Endothelial cell of umbilical vein (primary cell): ENCODE measurements at regions not wholly inside any gene's neighbourhood (a gene's known extent, or its start where the extent isn't known, plus 50 kb on each side); places are given as distances from the start of the nearest gene placed in this dataset.

Source experiments
- BruUV-seq: library from RNA; stranded (reverse); fragments of 400-500 nt; replicated peaks from 2 replicates; lab custom pipeline; 2021; lab: Mats Ljungman, UMichigan
- CTCF ChIA-PET: fragments of 300-600, 350-600 bp; sonication (Branson Sonifier 250); formaldehyde crosslinking; loops from one replicate; lab custom pipeline; 2021; ENCODE audit warnings: antibody characterized with exemption, inconsistent platforms; lab: Charles Lee
- POLR2A ChIA-PET: fragments of 300-600, 350-600 bp; sonication (Branson Sonifier 250); formaldehyde crosslinking; loops from one replicate; lab custom pipeline; 2021; ENCODE audit warnings: antibody characterized with exemption, inconsistent platforms; lab: Charles Lee
- DNase-seq: peaks from one replicate; pipeline ENCODE4 v3.0.0-alpha.2; 2011; ENCODE audit warnings: low read depth, low spot score
- FAIRE-seq: peaks from 2 replicates; lab custom pipeline; 2011; peaks lifted over from hg19 to GRCh38; lab: Jason Lieb, UNC
- H2AFZ ChIP-seq: 2 replicates; pipeline ENCODE4 v1.6.0; 2012; ENCODE audit warnings: low read depth, low read length, control low read depth, inconsistent platforms
- H3K27ac ChIP-seq: 2 replicates; pipeline ENCODE4 v1.5.1; 2011; ENCODE audit warnings: low read depth, mild to moderate bottlenecking, control low read depth, low read length, moderate library complexity; ENCODE audit not compliant: insufficient read depth
- H3K27me3 ChIP-seq, 2 experiments: 2 replicates each; pipeline versions ENCODE4 v1.6.0 to v1.6.1; 2011; ENCODE audit warnings: low read length in 2 of 2, mixed read lengths in 1 of 2; ENCODE audit not compliant: control insufficient read depth in 2 of 2, insufficient read depth in 2 of 2
- H3K36me3 ChIP-seq, 2 experiments: 2 replicates in 1 of 2; 3 replicates in 1 of 2; pipeline ENCODE4 v1.5.1; 2011; ENCODE audit warnings: low read length in 2 of 2, mild to moderate bottlenecking in 1 of 2, moderate library complexity in 1 of 2; ENCODE audit not compliant: control insufficient read depth in 2 of 2, insufficient read depth in 2 of 2; ENCODE audit errors: extremely low read depth in 1 of 2
- H3K4me1 ChIP-seq: 3 replicates; pipeline ENCODE4 v1.5.1; 2011; ENCODE audit warnings: mild to moderate bottlenecking, low read length; ENCODE audit not compliant: control insufficient read depth, insufficient read depth; ENCODE audit errors: extremely low read depth
- H3K4me2 ChIP-seq: 2 replicates; pipeline ENCODE4 v1.6.1; 2011; ENCODE audit warnings: low read length, control low read depth, mixed read lengths; ENCODE audit not compliant: insufficient read depth
- H3K4me3 ChIP-seq, 3 experiments: fragments of 200-600 bp in 1 of 3; sonication (generic), shearing (Covaris generic) in 1 of 3; replicated peaks in 1 of 3; 2 replicates each; pipeline ENCODE4 v1.5.1; 2011 to 2016; ENCODE audit warnings: control low read depth in 3 of 3, low read length in 3 of 3, mild to moderate bottlenecking in 2 of 3, inconsistent platforms in 1 of 3, low read depth in 1 of 3, moderate library complexity in 1 of 3; ENCODE audit not compliant: insufficient read depth in 1 of 3
- H3K79me2 ChIP-seq: 2 replicates; pipeline ENCODE4 v1.6.0; 2012; ENCODE audit warnings: low read length, inconsistent platforms; ENCODE audit not compliant: control insufficient read depth, insufficient read depth
- H3K9ac ChIP-seq: replicated peaks from 2 replicates; pipeline ENCODE3; 2011; ENCODE audit warnings: low read length, control low read depth; ENCODE audit not compliant: insufficient read depth; ENCODE audit errors: extremely low read depth
- H3K9me1 ChIP-seq: replicated peaks from 3 replicates; pipeline ENCODE4 v1.6.0; 2011; ENCODE audit warnings: mild to moderate bottlenecking, low read length; ENCODE audit not compliant: control insufficient read depth, insufficient read depth; ENCODE audit errors: extremely low read depth
- H3K9me3 ChIP-seq: replicated peaks from 2 replicates; pipeline ENCODE4 v1.5.1; 2012; ENCODE audit warnings: low read length, inconsistent platforms; ENCODE audit not compliant: control insufficient read depth, insufficient read depth
- H4K20me1 ChIP-seq: replicated peaks from 2 replicates; pipeline ENCODE3; 2011; ENCODE audit warnings: mild to moderate bottlenecking, low read length; ENCODE audit not compliant: control insufficient read depth, insufficient read depth; ENCODE audit errors: extremely low read depth
- EZH2 ChIP-seq: IDR thresholded peaks from 2 replicates; pipeline ENCODE4 v1.6.1; 2012; ENCODE audit warnings: borderline replicate concordance, low read depth, mild to moderate bottlenecking, moderate library complexity, low read length, inconsistent platforms; ENCODE audit not compliant: severe bottlenecking
- FOS ChIP-seq: IDR thresholded peaks from 2 replicates; pipeline ENCODE4 v1.6.1; 2011; ENCODE audit warnings: mild to moderate bottlenecking, low read length, moderate library complexity, borderline replicate concordance; ENCODE audit not compliant: insufficient read depth
- GATA2 ChIP-seq: IDR thresholded peaks from 2 replicates; pipeline ENCODE4 v1.7.0; 2011; ENCODE audit warnings: low read depth, mild to moderate bottlenecking, moderate library complexity, mixed read lengths, low read length; ENCODE audit not compliant: insufficient read length, insufficient read depth
- JUN ChIP-seq: IDR thresholded peaks from 2 replicates; pipeline ENCODE4 v1.6.1; 2011; ENCODE audit warnings: borderline replicate concordance, low read depth; ENCODE audit not compliant: insufficient read length, insufficient read depth
- MYC ChIP-seq: IDR thresholded peaks from one replicate; pipeline ENCODE4 v1.6.1; 2011; ENCODE audit warnings: mild to moderate bottlenecking, low read depth, low read length
- POLR2A ChIP-seq: IDR thresholded peaks from 2 replicates; pipeline ENCODE4 v1.6.1; 2012; ENCODE audit warnings: low read depth, mild to moderate bottlenecking, control low read depth, low read length
- POLR2AphosphoS5 ChIP-seq: IDR thresholded peaks from 2 replicates; pipeline ENCODE4 v1.6.1; 2012; ENCODE audit warnings: low read depth, mild to moderate bottlenecking, control low read depth, low read length, moderate library complexity; ENCODE audit not compliant: insufficient read depth
- dilution Hi-C: fragments of 300-500 bp; cut with MboI; formaldehyde crosslinking; loops from one replicate; pipeline ENCODE4 v1.15.0; 2019; ENCODE audit warnings: low sequenced_read_pairs; ENCODE audit not compliant: extremely low pct_ligation_motif_present
- intact Hi-C: fragments of 100-400 bp; cut with micrococcal nuclease; formaldehyde crosslinking; loops from one replicate; pipeline ENCODE4 v1.10.0; 2022
- TF ChIP-seq, protein P1 (sequence below), 2 donors: IDR thresholded peaks; 1 replicate in 1 of 2; 2 replicates in 1 of 2; pipeline ENCODE4 v1.5.1; 2011; ENCODE audit warnings: low read length in 2 of 2, mild to moderate bottlenecking in 2 of 2, moderate library complexity in 2 of 2, control low read depth in 1 of 2, inconsistent platforms in 1 of 2, low read depth in 1 of 2; ENCODE audit not compliant: insufficient read depth in 1 of 2; ENCODE audit errors: extremely low read depth in 1 of 2
- TF ChIP-seq, protein P2 (sequence below): IDR thresholded peaks from 2 replicates; pipeline ENCODE4 v1.6.1; 2011; ENCODE audit not compliant: insufficient read depth, insufficient read length

DNA sequence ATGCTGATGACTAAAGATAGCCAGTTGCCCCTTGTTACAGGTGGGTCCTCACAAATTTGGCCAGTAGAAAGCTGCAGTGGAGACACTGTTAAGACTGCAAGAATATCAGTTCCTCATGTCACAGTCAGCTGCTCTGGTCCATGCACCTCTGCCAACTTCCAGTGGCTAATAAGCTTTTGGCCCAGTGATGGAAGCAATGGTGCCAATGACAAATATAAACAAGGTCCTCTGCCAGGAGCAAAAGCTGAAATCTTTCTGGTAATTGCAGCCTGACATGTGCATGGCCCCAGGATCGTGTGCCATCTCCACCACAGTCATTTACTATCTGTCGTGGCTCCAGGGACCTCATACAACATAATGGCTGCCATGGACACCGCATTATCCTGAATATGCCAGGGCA lies 85.4 kb upstream of the TMEM260 start:
- Histone ChIP-seq H3K9ac (no peak overlapping the region), H3K9me1 (no peaks in the 10 kb centered on the region), H3K27me3 (peaks cover 0 to 8% of the 10 kb centered on the region in 2 experiments), H4K20me1 (no peaks in the 10 kb centered on the region), H3K4me3 (no peak overlapping the region), H3K79me2 (no peaks in the 10 kb centered on the region), H3K9me3 (no peaks in the 10 kb centered on the region), H3K4me1 (no peaks in the 10 kb centered on the region), H2AFZ (no peak overlapping the region), H3K36me3 (no peaks in the 10 kb centered on the region), H3K4me2 (no peak overlapping the region), H3K27ac (no peak overlapping the region)
- FAIRE-seq (no peak), DNase-seq (no peak)
- intact Hi-C loops (loop anchor here (5.0 kb wide), 2 partner anchors 798 to 1378 kb away; no protein-coding TSS in a partner anchor), dilution Hi-C loops (no loop called here)
- TF ChIP-seq MYC (no peak), POLR2A (no peak), FOS (no peak), GATA2 (no peak), POLR2AphosphoS5 (no peak), JUN (no peak), EZH2 (no peak)
- TF ChIP-seq, protein P1, sequence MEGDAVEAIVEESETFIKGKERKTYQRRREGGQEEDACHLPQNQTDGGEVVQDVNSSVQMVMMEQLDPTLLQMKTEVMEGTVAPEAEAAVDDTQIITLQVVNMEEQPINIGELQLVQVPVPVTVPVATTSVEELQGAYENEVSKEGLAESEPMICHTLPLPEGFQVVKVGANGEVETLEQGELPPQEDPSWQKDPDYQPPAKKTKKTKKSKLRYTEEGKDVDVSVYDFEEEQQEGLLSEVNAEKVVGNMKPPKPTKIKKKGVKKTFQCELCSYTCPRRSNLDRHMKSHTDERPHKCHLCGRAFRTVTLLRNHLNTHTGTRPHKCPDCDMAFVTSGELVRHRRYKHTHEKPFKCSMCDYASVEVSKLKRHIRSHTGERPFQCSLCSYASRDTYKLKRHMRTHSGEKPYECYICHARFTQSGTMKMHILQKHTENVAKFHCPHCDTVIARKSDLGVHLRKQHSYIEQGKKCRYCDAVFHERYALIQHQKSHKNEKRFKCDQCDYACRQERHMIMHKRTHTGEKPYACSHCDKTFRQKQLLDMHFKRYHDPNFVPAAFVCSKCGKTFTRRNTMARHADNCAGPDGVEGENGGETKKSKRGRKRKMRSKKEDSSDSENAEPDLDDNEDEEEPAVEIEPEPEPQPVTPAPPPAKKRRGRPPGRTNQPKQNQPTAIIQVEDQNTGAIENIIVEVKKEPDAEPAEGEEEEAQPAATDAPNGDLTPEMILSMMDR (IDR thresholded peaks at IDR 0.05; ENCODE audit: extremely low read depth in 1 of 2, insufficient read depth in 1 of 2, low read depth in 1 of 2, low read length in 2 of 2): no peak
- TF ChIP-seq, protein P2, sequence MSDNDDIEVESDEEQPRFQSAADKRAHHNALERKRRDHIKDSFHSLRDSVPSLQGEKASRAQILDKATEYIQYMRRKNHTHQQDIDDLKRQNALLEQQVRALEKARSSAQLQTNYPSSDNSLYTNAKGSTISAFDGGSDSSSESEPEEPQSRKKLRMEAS: no peak
- ChIA-PET POLR2A (no interaction called here), CTCF (interaction anchor here (1.0 kb wide), 1 partner anchor 824 kb away, joined by 3 read pairs; no protein-coding TSS in a partner anchor)
- BruUV-seq: no TSS peak
